ENCODE measurements at regions not wholly inside any gene's neighbourhood (a gene's known extent, or its start where the extent isn't known, plus 50 kb on each side); places are given as distances from the start of the nearest gene placed in this dataset.

- TF ChIP-seq POLR2A (IDR thresholded peaks at IDR 0.05) (no peak), CTCF (IDR thresholded peaks at IDR 0.05) (no peak)
- no peaks in the 10 kb centered on the region for H3K36me3 ChIP-seq
- H3K4me1 ChIP-seq: no peaks in the 10 kb centered on the region
- H3K4me3 ChIP-seq: no peak overlapping the region
- no peaks in the 10 kb centered on the region for H3K27me3 ChIP-seq
- H3K27ac ChIP-seq: no peak overlapping the region
- DNase-seq: no peak
- no peaks in the 10 kb centered on the region for H3K9me3 ChIP-seq
Observed at GRCh38 chr2:176526995-176527901, 258.0 kb downstream of the MTX2 start.

- no peak overlapping the region for H3K27ac ChIP-seq
- no peaks in the 10 kb centered on the region for H3K36me3 ChIP-seq
- DNase-seq: no peak
- H3K4me1 ChIP-seq: no peaks in the 10 kb centered on the region
- H3K27me3 ChIP-seq: no peaks in the 10 kb centered on the region
- H3K9me3 ChIP-seq: no peaks in the 10 kb centered on the region
- no peak overlapping the region for H3K4me3 ChIP-seq
- no peak for TF ChIP-seq POLR2A (IDR thresholded peaks at IDR 0.05)
- no peak for TF ChIP-seq CTCF (IDR thresholded peaks at IDR 0.05)
Observed at GRCh38 chr2:176531608-176532007, 262.4 kb downstream of the MTX2 start.

- H3K9me3 ChIP-seq: no peaks in the 10 kb centered on the region
- H3K4me1 ChIP-seq: no peaks in the 10 kb centered on the region
- TF ChIP-seq POLR2A (IDR thresholded peaks at IDR 0.05) (no peak), CTCF (IDR thresholded peaks at IDR 0.05) (no peak)
- H3K27me3 ChIP-seq: no peaks in the 10 kb centered on the region
- H3K27ac ChIP-seq: no peak overlapping the region
- H3K36me3 ChIP-seq: no peaks in the 10 kb centered on the region
- no peak for DNase-seq
- H3K4me3 ChIP-seq: no peak overlapping the region
Observed at GRCh38 chr2:176533505-176534193, 264.4 kb downstream of the MTX2 start.

- H3K4me3 ChIP-seq: no peak overlapping the region
- DNase-seq: no peak
- no peaks in the 10 kb centered on the region for H3K27me3 ChIP-seq
- TF ChIP-seq POLR2A (IDR thresholded peaks at IDR 0.05): no peak
- H3K9me3 ChIP-seq: no peaks in the 10 kb centered on the region
- no peak overlapping the region for H3K27ac ChIP-seq
- no peaks in the 10 kb centered on the region for H3K4me1 ChIP-seq
- no peaks in the 10 kb centered on the region for H3K36me3 ChIP-seq
Observed at GRCh38 chr2:176534798-176535466, 265.7 kb downstream of the MTX2 start.

- Histone ChIP-seq H3K36me3 (no peaks in the 10 kb centered on the region), H3K27ac (no peak overlapping the region), H3K27me3 (no peaks in the 10 kb centered on the region), H3K4me1 (no peaks in the 10 kb centered on the region), H3K9me3 (no peaks in the 10 kb centered on the region), H3K4me3 (no peak overlapping the region)
- no peak for DNase-seq
- no peak for TF ChIP-seq CTCF (IDR thresholded peaks at IDR 0.05)
- no peak for TF ChIP-seq POLR2A (IDR thresholded peaks at IDR 0.05)
Observed at GRCh38 chr2:176535467-176536113, 266.3 kb downstream of the MTX2 start.

Data from Peyer's patch (tissue), 4 donors.